SH-SY5Y (cell line): ENCODE measurements at regions not wholly inside any gene's neighbourhood (a gene's known extent, or its start where the extent isn't known, plus 50 kb on each side); places are given as distances from the start of the nearest gene placed in this dataset.

Source experiments
- GATA2 ChIP-seq: IDR thresholded peaks from 2 replicates; pipeline ENCODE4 v1.6.1; 2011; ENCODE audit warnings: mild to moderate bottlenecking, low read depth, low read length
- GATA3 ChIP-seq: IDR thresholded peaks from 2 replicates; pipeline ENCODE4 v1.6.1; 2011; ENCODE audit warnings: low read depth, mild to moderate bottlenecking, low read length, moderate library complexity

- TF ChIP-seq GATA3, result no peak
- TF ChIP-seq GATA2, result no peak
These were observed 100.6 kb upstream of the MGMT start for GRCh38 chr10:129366450-129366849.
